Breast epithelium (tissue), 3 donors: ENCODE measurements at regions not wholly inside any gene's neighbourhood (a gene's known extent, or its start where the extent isn't known, plus 50 kb on each side); places are given as distances from the start of the nearest gene placed in this dataset.

Experiments
- POLR2AphosphoS5 ChIP-seq, 3 donors: sonication (generic); formaldehyde crosslinking; IDR thresholded peaks; one replicate each; pipeline ENCODE4 v1.6.1; 2017; ENCODE audit warnings: antibody characterized with exemption in 3 of 3
- TF ChIP-seq, protein P1 (sequence below), 3 donors: fragments of 450-650 bp; IDR thresholded peaks; one replicate each; pipeline ENCODE4 v1.5.1; 2016 to 2017; ENCODE audit warnings: antibody characterized with exemption in 3 of 3, mild to moderate bottlenecking in 3 of 3, moderate library complexity in 3 of 3

GRCh38 chr7:47691988-47692387, 110.1 kb upstream of the TNS3 start:
- TF ChIP-seq, protein P1, sequence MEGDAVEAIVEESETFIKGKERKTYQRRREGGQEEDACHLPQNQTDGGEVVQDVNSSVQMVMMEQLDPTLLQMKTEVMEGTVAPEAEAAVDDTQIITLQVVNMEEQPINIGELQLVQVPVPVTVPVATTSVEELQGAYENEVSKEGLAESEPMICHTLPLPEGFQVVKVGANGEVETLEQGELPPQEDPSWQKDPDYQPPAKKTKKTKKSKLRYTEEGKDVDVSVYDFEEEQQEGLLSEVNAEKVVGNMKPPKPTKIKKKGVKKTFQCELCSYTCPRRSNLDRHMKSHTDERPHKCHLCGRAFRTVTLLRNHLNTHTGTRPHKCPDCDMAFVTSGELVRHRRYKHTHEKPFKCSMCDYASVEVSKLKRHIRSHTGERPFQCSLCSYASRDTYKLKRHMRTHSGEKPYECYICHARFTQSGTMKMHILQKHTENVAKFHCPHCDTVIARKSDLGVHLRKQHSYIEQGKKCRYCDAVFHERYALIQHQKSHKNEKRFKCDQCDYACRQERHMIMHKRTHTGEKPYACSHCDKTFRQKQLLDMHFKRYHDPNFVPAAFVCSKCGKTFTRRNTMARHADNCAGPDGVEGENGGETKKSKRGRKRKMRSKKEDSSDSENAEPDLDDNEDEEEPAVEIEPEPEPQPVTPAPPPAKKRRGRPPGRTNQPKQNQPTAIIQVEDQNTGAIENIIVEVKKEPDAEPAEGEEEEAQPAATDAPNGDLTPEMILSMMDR (IDR thresholded peaks at IDR 0.05): no peak
- TF ChIP-seq POLR2AphosphoS5 (IDR thresholded peaks at IDR 0.05): no peak
